Ascending aorta (tissue), 2 donors: ENCODE measurements at regions not wholly inside any gene's neighbourhood (a gene's known extent, or its start where the extent isn't known, plus 50 kb on each side); places are given as distances from the start of the nearest gene placed in this dataset.

Experiments
- DNase-seq, 2 donors: peaks; one replicate each; pipeline ENCODE4 v3.0.0-alpha.2; 2019; ENCODE audit warnings: low spot score in 2 of 2
- H3K27ac ChIP-seq, 2 donors: fragments of 200-600 bp; sonication (generic); one replicate each; pipeline ENCODE4 v1.5.1; 2016 to 2017; ENCODE audit warnings: mild to moderate bottlenecking in 1 of 2
- H3K27me3 ChIP-seq: fragments of 200-600 bp; sonication (generic); one replicate; pipeline ENCODE4 v1.5.1; 2017
- H3K36me3 ChIP-seq, 2 donors: fragments of 200-600 bp; sonication (generic); one replicate each; pipeline ENCODE4 v1.5.1; 2016
- H3K4me1 ChIP-seq, 2 donors: fragments of 200-600 bp; sonication (generic); one replicate each; pipeline ENCODE4 v1.5.1; 2016 to 2017; ENCODE audit warnings: mild to moderate bottlenecking in 1 of 2
- H3K4me3 ChIP-seq, 2 donors: fragments of 200-600 bp; sonication (generic); one replicate each; pipeline ENCODE4 v1.5.1; 2016 to 2017; ENCODE audit warnings: mild to moderate bottlenecking in 1 of 2
- H3K9me3 ChIP-seq, 2 donors: fragments of 200-600 bp; sonication (generic); one replicate each; pipeline ENCODE4 v1.5.1; 2016
- CTCF ChIP-seq, 3 experiments: fragments of 200-600 bp in 2 of 3; fragments of 450-650 bp in 1 of 3; sonication (generic) in 2 of 3; IDR thresholded peaks; one replicate each; pipeline ENCODE4 v1.5.1; 2016 to 2019; ENCODE audit warnings: antibody characterized with exemption in 3 of 3, mild to moderate bottlenecking in 1 of 3, moderate library complexity in 1 of 3
- intact Hi-C: fragments of 100-400 bp; cut with DNase I; formaldehyde crosslinking; loops from one replicate; pipeline ENCODE4 v1.15.1; 2023

- H3K9me3 ChIP-seq, result no peaks in the 10 kb centered on the region
- no peaks in the 10 kb centered on the region for H3K27me3 ChIP-seq
- DNase-seq, result peak in 1 of 2 donors; percentile 16
- H3K4me3 ChIP-seq, result no peak overlapping the region
- intact Hi-C loops, result no loop called here
- H3K36me3 ChIP-seq, result no peaks in the 10 kb centered on the region
- no peak for TF ChIP-seq CTCF (IDR thresholded peaks at IDR 0.05)
- no peaks in the 10 kb centered on the region for H3K4me1 ChIP-seq
- H3K27ac ChIP-seq, result no peak overlapping the region
These were observed 1462.3 kb downstream of the BRD1 start for GRCh38 chr22:48365386-48365785.

DNA sequence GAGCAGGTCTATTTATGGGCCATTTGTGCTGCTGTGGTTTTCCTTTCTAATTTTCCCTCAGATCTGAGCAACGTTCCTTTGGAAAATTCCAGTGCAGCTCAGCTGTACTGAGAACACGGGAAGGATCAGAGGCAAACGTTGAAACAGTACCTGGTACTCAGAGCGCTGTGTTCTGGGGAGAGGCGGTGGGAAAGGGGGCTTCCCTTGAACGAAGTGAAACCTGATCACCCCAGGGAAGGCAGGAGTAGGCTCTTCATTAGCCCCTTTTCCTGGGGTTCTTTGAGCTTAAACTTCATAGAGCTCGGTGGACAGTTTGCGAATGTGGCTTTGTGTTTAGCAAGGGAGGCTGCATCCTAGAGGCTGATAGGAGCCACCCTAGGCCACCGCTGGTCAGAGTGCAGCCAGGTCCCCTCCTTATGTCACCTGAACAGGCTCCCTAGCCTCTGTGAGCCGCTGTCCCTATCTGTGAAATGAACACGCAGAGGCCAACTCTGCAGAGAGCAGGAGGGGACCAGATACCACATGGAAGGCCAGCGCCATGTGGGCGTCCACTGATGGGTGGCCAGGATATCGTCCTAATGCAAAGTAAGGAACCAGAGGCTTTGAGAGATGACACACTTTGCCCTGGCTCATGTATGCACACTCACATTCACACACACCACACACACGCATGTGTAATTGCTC lies 1464.8 kb downstream of the BRD1 start:
- H3K4me1 ChIP-seq, result no peaks in the 10 kb centered on the region
- intact Hi-C loops, result no loop called here
- no peak overlapping the region for H3K27ac ChIP-seq
- H3K36me3 ChIP-seq, result no peaks in the 10 kb centered on the region
- TF ChIP-seq CTCF (IDR thresholded peaks at IDR 0.05), result no peak
- no peak overlapping the region for H3K4me3 ChIP-seq
- peak in 1 of 2 donors; percentile 49 for DNase-seq
- H3K27me3 ChIP-seq, result no peaks in the 10 kb centered on the region
- H3K9me3 ChIP-seq, result no peaks in the 10 kb centered on the region

DNA sequence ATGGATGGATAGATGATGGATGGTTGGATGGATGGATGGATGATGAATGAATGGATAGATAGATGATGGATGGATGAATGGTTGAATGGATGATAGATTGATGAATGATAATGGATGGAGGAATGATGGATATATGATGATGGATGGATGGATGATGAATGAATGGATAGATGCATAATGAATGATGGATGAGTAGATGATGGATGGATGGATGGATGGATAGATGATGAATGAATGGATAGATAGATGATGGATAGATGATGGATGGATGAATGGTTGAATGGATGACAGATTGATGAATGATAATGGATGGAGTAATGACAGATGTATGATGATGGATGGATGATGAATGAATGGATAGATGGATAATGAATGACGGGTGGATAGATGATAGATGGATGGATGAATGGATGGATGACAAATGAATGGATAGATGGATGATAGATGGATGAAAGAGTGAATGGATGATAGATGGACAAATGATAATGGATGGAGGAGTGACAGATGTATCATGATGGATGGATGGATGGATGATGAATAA lies 1466.5 kb downstream of the BRD1 start:
- TF ChIP-seq CTCF (IDR thresholded peaks at IDR 0.05), result no peak
- no peak for DNase-seq
- intact Hi-C loops, result no loop called here
- Histone ChIP-seq H3K4me3 (no peak overlapping the region), H3K9me3 (no peaks in the 10 kb centered on the region), H3K27ac (no peak overlapping the region), H3K4me1 (no peaks in the 10 kb centered on the region), H3K27me3 (no peaks in the 10 kb centered on the region), H3K36me3 (no peaks in the 10 kb centered on the region)

GRCh38 chr22:48359613-48359965 lies 1468.1 kb downstream of the BRD1 start:
- Histone ChIP-seq H3K27me3 (no peaks in the 10 kb centered on the region), H3K4me1 (no peaks in the 10 kb centered on the region), H3K4me3 (no peak overlapping the region), H3K27ac (no peak overlapping the region), H3K36me3 (no peaks in the 10 kb centered on the region), H3K9me3 (no peaks in the 10 kb centered on the region)
- intact Hi-C loops, result no loop called here
- no peak for DNase-seq
- TF ChIP-seq CTCF (IDR thresholded peaks at IDR 0.05), result no peak

- no peaks in the 10 kb centered on the region for H3K4me1 ChIP-seq
- no peaks in the 10 kb centered on the region for H3K9me3 ChIP-seq
- no peak overlapping the region for H3K27ac ChIP-seq
- TF ChIP-seq CTCF (IDR thresholded peaks at IDR 0.05), result no peak
- DNase-seq, result no peak
- intact Hi-C loops, result no loop called here
- no peaks in the 10 kb centered on the region for H3K27me3 ChIP-seq
- H3K4me3 ChIP-seq, result no peak overlapping the region
- no peaks in the 10 kb centered on the region for H3K36me3 ChIP-seq
These were observed 1468.6 kb downstream of the BRD1 start for GRCh38 chr22:48358886-48359612.
